OCI-LY7 (cell line): ENCODE measurements at regions not wholly inside any gene's neighbourhood (a gene's known extent, or its start where the extent isn't known, plus 50 kb on each side); places are given as distances from the start of the nearest gene placed in this dataset.

ENCODE experiments used
- BruUV-seq: library from RNA; stranded (reverse); fragments of 400-500 nt; replicated peaks from 2 replicates; lab custom pipeline; 2021; lab: Mats Ljungman, UMichigan
- CTCF ChIA-PET: fragments of 300-600 bp; sonication (Branson Sonifier 250); formaldehyde crosslinking; loops from one replicate; lab custom pipeline; 2022; ENCODE audit warnings: antibody characterized with exemption; ENCODE audit not compliant: unreplicated experiment; lab: Charles Lee
- POLR2A ChIA-PET: fragments of 300-600 bp; sonication (Branson Sonifier 250); formaldehyde crosslinking; loops from one replicate; lab custom pipeline; 2022; ENCODE audit warnings: antibody characterized with exemption; lab: Charles Lee
- DNase-seq: peaks from one replicate; pipeline ENCODE4 v3.0.0-alpha.2; 2015; ENCODE audit warnings: low spot score
- H2AFZ ChIP-seq: fragments of 200-600 bp; sonication (generic), shearing (Covaris generic); 2 replicates; pipeline ENCODE4 v1.6.1; 2014; ENCODE audit warnings: mild to moderate bottlenecking, antibody characterized with exemption, low read length, moderate library complexity
- H3K27ac ChIP-seq: fragments of 200-600 bp; sonication (generic); 2 replicates; pipeline ENCODE4 v1.5.1; 2014; ENCODE audit warnings: mixed run types, low read depth, mild to moderate bottlenecking, moderate library complexity, low read length, inconsistent platforms; ENCODE audit not compliant: poor library complexity, severe bottlenecking
- H3K36me3 ChIP-seq: fragments of 200-600 bp; sonication (generic); 2 replicates; pipeline ENCODE4 v1.6.1; 2014; ENCODE audit warnings: mild to moderate bottlenecking, antibody characterized with exemption, low read length, moderate library complexity, mixed read lengths; ENCODE audit not compliant: insufficient read depth
- H3K4me1 ChIP-seq: fragments of 200-600 bp; sonication (generic); 2 replicates; pipeline ENCODE4 v1.5.1; 2014; ENCODE audit warnings: mild to moderate bottlenecking, low read length; ENCODE audit not compliant: insufficient read depth, poor library complexity, severe bottlenecking
- H3K4me2 ChIP-seq: fragments of 200-600 bp; sonication (generic); 2 replicates; pipeline ENCODE4 v1.6.1; 2014; ENCODE audit warnings: mild to moderate bottlenecking, low read length
- H3K4me3 ChIP-seq: fragments of 200-600 bp; sonication (generic); 2 replicates; pipeline ENCODE4 v1.5.1; 2014; ENCODE audit warnings: mild to moderate bottlenecking, low read depth, low read length; ENCODE audit not compliant: poor library complexity, severe bottlenecking
- H3K79me2 ChIP-seq: fragments of 200-600 bp; sonication (generic); 2 replicates; pipeline ENCODE4 v1.6.1; 2016; ENCODE audit warnings: low read depth, mild to moderate bottlenecking, low read length, moderate library complexity, mixed read lengths; ENCODE audit not compliant: insufficient read depth
- H3K9me2 ChIP-seq: fragments of 200-600 bp; sonication (generic); 2 replicates; pipeline ENCODE4 v1.6.1; 2016; ENCODE audit warnings: mild to moderate bottlenecking, low read length, mixed read lengths; ENCODE audit not compliant: insufficient read depth
- H3K9me3 ChIP-seq: fragments of 200-600 bp; sonication (generic); 2 replicates; pipeline ENCODE4 v1.6.1; 2014; ENCODE audit warnings: mild to moderate bottlenecking, mixed run types, low read length, mixed read lengths
- H4K20me1 ChIP-seq: fragments of 200-600 bp; sonication (generic); 2 replicates; pipeline ENCODE4 v1.6.1; 2014; ENCODE audit warnings: mild to moderate bottlenecking, antibody characterized with exemption, low read length, moderate library complexity, mixed read lengths; ENCODE audit not compliant: insufficient read depth
- CTCF ChIP-seq: fragments of 200-600 bp; sonication (generic); conservative IDR thresholded peaks from 2 replicates; pipeline ENCODE4 v1.5.1; 2014; ENCODE audit warnings: mild to moderate bottlenecking, antibody characterized with exemption, low read length, moderate library complexity, mixed read lengths
- EZH2phosphoT487 ChIP-seq: fragments of 200-600 bp; sonication (generic); IDR thresholded peaks from 2 replicates; pipeline ENCODE4 v1.6.1; 2018; ENCODE audit warnings: low read depth, borderline replicate concordance, mild to moderate bottlenecking, mixed run types, antibody characterized with exemption, low read length, moderate library complexity, mixed read lengths
- intact Hi-C: fragments of 100-400 bp; cut with micrococcal nuclease; formaldehyde crosslinking; loops from one replicate; pipeline ENCODE4 v1.10.0; 2022; ENCODE audit not compliant: unreplicated experiment

DNA sequence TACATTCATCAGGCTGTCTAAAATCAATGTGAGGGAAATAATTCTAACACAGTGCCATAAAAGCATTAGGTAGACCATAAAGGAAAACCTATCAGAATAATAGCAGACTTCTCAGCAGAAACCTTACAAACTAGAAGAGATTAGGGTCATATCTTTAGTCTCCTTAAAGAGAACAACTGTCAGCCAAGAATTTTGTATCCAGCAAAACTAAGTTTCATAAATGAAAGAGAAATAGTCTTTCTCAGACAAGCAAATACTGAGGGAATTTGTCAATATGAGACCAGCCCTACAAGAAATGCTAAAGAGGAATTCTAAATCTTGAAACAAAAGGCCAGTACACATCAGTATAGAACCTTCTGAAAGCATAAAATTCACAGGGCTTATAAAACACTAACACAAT lies 482.0 kb downstream of the SATB2 start:
- ChIA-PET CTCF (no interaction called here), POLR2A (interaction anchor here (1.1 kb wide), 1 partner anchor 60 kb away, joined by 3 read pairs; no protein-coding TSS in a partner anchor)
- no peak overlapping the region for H2AFZ ChIP-seq
- peak; percentile 10 for DNase-seq
- H3K9me3 ChIP-seq = peaks cover 33% of the 10 kb centered on the region
- peaks cover 6% of the 10 kb centered on the region for H3K4me1 ChIP-seq
- no peak overlapping the region for H3K27ac ChIP-seq
- intact Hi-C loops = no loop called here
- H4K20me1 ChIP-seq = no peaks in the 10 kb centered on the region
- H3K79me2 ChIP-seq = no peaks in the 10 kb centered on the region
- no peaks in the 10 kb centered on the region for H3K9me2 ChIP-seq
- H3K4me2 ChIP-seq = no peak overlapping the region
- H3K36me3 ChIP-seq = no peaks in the 10 kb centered on the region; the same call in 1 of the 2 replicates
- no TSS peak for BruUV-seq
- H3K4me3 ChIP-seq = no peak overlapping the region
- no peak for TF ChIP-seq EZH2phosphoT487
- TF ChIP-seq CTCF = no peak

GRCh38 chr2:198973785-198974184 lies 484.0 kb downstream of the SATB2 start:
- Histone ChIP-seq H3K36me3 (no peaks in the 10 kb centered on the region; the same call in 1 of the 2 replicates), H2AFZ (no peak overlapping the region), H3K4me3 (no peak overlapping the region), H4K20me1 (no peaks in the 10 kb centered on the region), H3K4me2 (no peak overlapping the region), H3K79me2 (no peaks in the 10 kb centered on the region), H3K9me2 (no peaks in the 10 kb centered on the region), H3K4me1 (peaks cover 6% of the 10 kb centered on the region), H3K27ac (no peak overlapping the region), H3K9me3 (peaks cover 39% of the 10 kb centered on the region)
- BruUV-seq = no TSS peak
- CTCF ChIA-PET = no interaction called here
- no peak for TF ChIP-seq EZH2phosphoT487
- TF ChIP-seq CTCF = no peak
- intact Hi-C loops = no loop called here
- POLR2A ChIA-PET = interaction anchor here (0.7 kb wide), 1 partner anchor 86 kb away, joined by 3 read pairs; no protein-coding TSS in a partner anchor
- peak; percentile 13 for DNase-seq

DNA sequence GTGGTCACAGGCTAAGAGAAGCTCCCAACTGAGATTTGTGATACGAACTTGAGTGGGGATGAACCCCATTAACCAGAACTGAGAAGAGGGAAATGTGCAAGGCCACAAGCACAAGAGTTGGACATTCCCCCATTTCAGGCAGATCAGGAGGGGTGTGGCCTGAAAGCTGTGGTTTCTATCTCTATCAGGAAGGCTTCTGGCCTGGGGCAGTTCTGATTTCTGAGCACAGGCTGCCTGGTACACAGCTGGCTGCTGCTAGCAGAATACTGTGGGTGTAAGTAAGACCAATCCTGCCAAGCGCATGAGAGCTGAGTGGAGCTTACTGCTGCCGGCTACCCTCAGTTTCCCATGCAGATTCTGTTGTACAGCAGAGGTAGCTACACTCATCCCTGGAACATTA lies 484.6 kb downstream of the SATB2 start:
- H3K4me3 ChIP-seq = no peak overlapping the region
- TF ChIP-seq CTCF (no peak), EZH2phosphoT487 (no peak)
- H3K4me2 ChIP-seq = no peak overlapping the region
- no peaks in the 10 kb centered on the region; the same call in 1 of the 2 replicates for H3K36me3 ChIP-seq
- H3K9me2 ChIP-seq = no peaks in the 10 kb centered on the region
- H4K20me1 ChIP-seq = no peaks in the 10 kb centered on the region
- BruUV-seq = no TSS peak
- H3K79me2 ChIP-seq = no peaks in the 10 kb centered on the region
- no peak for DNase-seq
- POLR2A ChIA-PET = interaction anchor here (0.6 to 0.7 kb wide), 5 partner anchors 85 to 1958 kb away, joined by 3 to 6 read pairs (median 3); no protein-coding TSS in a partner anchor
- no peak overlapping the region for H2AFZ ChIP-seq
- peaks cover 6% of the 10 kb centered on the region for H3K4me1 ChIP-seq
- intact Hi-C loops = no loop called here
- no peak overlapping the region for H3K27ac ChIP-seq
- CTCF ChIA-PET = no interaction called here
- peaks cover 39% of the 10 kb centered on the region for H3K9me3 ChIP-seq
